ENCODE measurements at regions not wholly inside any gene's neighbourhood (a gene's known extent, or its start where the extent isn't known, plus 50 kb on each side); places are given as distances from the start of the nearest gene placed in this dataset.
"Not testable (repeated sequence)": the region's sequence is repeated elsewhere in the genome, so short reads cannot be mapped to it uniquely, and the experiment has no call there.

DNA sequence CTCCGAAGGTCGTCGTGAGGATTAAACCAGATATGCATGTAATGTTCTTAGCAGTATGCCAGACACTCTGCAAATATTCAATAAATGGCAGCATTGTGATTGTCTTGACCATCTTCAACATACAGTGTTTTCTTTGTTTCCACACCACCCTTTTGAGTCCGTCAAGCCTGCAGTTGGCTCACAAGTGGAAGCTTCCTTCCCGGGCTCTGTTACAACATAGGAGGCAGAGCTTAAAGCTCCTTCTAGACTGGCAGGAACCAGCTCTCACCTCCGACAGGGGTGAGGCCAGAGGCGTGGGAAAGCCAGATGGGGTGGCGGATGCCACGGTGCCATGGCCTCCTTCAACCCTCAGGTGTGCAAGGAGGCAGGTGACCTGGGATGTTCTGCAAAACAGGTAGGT lies 138.3 kb downstream of the FOXL1 start:
- no peak for DNase-seq (ENCODE audit: low read depth in 3 of 3)

DNA sequence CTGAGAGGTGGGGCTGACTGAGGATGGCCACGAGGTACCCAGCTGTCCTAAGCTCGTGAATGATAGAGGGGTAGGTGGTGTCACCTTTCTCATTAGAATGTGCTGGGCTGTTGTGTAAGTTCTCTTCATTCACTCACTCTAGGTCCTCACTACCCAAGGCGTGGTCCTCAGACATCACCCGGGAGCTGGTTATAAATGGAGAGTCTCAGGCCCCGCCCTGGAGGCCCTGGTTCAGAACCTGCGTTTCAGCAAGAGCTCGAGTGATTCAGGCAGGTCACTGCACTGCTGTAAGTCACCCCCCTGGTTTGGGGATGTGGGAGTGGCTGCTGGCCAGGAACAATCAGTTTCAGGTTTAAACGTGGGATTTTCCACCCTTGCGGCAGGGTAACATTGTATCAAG lies 139.8 kb downstream of the FOXL1 start:
- no peak for DNase-seq (ENCODE audit: low read depth in 3 of 3)

- DNase-seq (ENCODE audit: low read depth in 3 of 3), result no peak
Measured at GRCh38 chr16:86722970-86723369, 144.6 kb downstream of the FOXL1 start.

DNA sequence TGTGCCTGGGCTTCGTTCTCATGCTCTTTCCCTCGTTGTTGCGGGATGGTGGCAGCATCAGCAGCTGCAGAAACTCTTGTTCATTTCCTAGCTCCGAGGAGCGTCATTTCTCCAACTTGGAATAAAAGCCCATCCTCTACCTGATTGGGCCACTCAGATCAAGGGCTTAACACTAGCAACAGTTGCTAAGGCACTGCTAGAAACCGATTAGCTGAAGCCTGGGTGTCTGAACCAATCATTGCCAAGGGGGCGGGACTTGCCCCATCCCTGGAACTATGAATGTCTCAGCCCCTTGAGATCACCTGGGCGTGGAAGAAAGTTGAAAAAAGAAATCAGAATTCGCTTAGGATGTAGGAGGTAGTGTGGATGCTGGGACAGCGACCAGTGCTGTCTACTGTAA lies 145.3 kb downstream of the FOXL1 start:
- no peak for DNase-seq (ENCODE audit: low read depth in 3 of 3)

- no peak for DNase-seq (ENCODE audit: low read depth in 3 of 3)
Measured at GRCh38 chr16:86725401-86725800, 147.1 kb downstream of the FOXL1 start.

DNA sequence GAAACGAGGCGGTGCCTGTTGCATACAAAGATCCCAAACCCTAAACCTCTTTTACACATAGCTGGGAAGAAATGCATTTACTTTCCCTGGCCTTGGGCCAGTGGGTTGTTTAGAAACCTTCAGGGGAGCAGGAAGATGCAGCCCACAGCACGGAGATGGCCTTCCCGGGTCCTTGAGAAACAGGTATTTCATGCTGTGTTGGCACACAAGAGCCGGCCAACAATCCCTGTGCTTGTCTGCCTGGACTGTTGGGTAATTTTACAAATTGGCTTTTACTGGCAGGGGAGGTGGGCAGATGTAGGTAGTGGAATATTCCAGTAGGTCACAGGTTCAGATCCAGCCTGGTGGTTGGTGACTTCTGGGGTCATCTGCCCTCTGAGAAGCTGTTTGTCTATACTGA lies 148.0 kb downstream of the FOXL1 start:
- no peak for DNase-seq (ENCODE audit: low read depth in 3 of 3)

- DNase-seq (ENCODE audit: low read depth in 3 of 3), result no peak
Measured at GRCh38 chr16:86727131-86727530, 148.8 kb downstream of the FOXL1 start.

- DNase-seq (ENCODE audit: low read depth in 3 of 3), result no peak
Measured at GRCh38 chr16:86727632-86728031, 149.3 kb downstream of the FOXL1 start.

DNA sequence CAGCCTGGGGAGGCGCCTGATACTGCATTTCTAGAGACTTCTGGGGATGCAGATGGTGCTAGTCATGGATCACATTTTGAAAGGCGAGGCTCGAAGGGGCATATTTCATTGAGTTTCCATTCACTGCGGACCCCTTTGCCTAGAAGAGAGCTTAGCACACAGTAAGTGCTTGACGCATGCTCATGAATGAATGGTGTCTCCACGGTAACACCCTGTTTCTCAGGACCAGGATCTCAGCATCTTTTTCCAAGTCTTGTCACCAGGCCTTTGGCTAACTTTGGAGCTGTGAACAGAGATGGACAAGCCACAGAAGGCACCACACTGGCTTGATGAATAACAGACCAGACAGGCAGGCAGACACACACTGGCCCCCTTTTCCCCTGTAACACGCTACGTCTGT lies 151.3 kb downstream of the FOXL1 start:
- no peak for DNase-seq (ENCODE audit: low read depth in 3 of 3)

DNA sequence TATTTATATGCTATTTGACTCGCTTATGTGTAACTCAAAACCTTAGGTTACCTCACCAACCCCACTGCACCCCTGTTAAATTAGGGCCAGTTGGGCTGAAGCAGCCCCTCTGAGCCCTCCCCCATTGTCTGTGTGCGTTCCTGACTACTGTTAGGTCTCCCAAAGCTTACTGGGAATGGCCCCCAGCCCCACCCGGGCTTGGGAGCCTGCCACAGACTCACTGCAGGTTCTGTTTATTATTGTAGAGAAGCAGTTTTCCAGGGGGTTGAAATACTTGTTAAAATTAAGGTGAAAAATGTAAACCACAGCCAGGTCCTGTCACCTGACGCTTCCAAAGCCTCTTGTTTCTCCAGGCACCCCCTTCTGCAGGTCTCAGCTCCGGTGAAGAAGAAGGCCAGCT lies 151.7 kb downstream of the FOXL1 start:
- DNase-seq (ENCODE audit: low read depth in 3 of 3), result no peak

DNA sequence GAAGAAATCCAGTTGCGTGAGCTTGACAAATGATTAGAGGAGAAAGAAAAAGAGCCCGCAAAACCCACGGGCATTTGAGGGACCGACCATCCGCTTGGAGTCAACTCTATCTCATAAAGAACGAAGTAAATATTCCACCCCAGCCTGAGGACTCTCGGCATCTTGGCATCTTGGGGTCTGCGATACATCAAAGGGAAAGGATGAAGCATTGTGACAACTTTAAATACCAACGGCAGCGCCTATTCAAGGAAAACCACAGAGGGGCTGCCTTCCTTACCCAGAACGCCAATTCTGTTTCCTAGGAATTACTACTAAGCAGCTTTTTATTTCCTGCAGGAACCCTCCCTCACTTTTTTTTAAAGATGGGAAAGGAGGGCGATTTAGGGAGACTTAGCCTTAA lies 152.2 kb downstream of the FOXL1 start:
- DNase-seq (ENCODE audit: low read depth in 3 of 3), result no peak

- no peak for DNase-seq (ENCODE audit: low read depth in 3 of 3)
Measured at GRCh38 chr16:86732621-86733295, 154.4 kb downstream of the FOXL1 start.

GRCh38 chr16:86733546-86734254 lies 155.4 kb downstream of the FOXL1 start:
- DNase-seq (ENCODE audit: low read depth in 3 of 3), result no peak

DNA sequence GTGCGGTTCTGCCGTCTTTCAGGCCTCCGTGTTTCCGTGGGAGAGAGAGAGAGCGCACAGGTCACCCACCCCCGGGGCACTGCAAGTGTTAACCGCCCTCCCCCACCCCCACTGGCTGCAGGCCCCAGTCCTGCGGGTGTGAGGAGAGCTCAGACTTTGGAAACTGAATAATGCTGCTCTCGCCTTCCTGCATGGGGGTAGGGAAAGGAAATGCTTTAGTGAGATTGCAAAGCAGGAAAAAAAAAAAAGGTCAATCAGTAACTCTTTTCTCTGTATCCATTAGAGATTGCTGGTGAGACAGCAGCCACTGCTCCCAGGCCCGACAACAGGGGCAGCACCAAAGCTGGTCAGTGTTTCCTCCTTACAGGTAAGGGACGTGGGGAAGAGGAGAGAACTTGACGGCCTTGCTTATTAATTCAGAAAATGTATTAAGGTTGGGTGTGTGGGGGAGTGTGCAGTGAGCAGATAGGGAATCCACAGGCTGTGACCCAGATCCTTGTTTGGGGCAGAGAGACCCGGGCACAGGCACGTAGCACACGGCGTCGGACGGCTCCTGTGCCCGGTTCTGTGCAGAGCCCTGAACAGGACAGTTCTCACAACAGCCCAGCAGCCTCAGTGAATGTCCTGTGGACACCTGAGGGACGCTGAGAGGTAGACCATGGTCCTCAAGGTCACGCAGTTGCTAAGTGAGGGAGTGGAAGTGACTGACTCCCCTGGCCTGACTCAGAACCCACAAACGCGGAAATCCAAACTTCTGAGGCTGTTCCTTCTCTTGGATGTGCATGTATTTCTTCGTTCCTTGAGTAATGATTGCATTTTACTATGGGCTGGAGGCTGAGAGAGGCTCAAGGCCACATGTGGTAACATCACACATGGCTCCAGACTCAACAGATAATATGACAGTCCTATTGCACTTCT lies 156.5 kb downstream of the FOXL1 start:
- DNase-seq (ENCODE audit: low read depth in 3 of 3), result no peak

DNA sequence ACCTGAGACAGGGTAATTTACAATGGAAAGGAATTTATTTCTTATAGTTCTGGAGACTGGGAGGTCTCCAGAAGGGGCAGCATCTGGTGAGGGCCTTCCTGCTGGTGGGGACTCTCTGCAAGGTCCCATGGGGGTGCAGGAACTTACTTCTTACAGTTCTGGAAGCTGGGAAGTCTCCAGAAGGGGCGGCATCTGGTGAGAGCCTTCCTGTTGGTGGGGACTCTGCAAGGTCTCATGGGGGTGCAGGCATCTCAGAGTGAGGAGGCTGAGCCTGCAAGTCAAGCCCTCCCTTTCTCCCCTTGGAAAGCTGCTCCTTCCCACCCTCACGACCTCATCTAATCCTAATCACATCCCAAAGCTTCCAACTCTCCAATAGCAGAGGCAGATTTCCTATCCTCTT lies 157.4 kb downstream of the FOXL1 start:
- no peak for DNase-seq (ENCODE audit: low read depth in 3 of 3)

DNA sequence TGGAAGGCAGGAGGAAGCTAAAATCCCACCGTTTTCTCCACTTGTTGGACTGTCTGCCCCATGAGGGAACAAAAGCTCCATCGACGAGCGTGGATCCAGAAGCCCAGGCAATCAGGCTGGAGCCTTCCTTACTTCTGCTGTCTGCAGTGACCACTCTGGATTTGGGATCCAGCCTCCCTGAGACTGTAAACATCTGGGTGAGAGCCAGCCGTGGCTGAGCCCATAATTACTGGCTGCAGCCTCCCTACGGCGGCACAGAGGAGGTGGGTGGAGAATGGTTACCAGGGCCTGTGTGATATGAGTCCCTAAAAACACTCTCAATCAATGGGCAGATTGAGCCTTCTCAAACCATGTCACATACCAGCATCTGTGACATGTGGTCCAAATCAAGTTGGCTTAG lies 158.2 kb downstream of the FOXL1 start:
- DNase-seq (ENCODE audit: low read depth in 3 of 3), result no peak

GRCh38 chr16:86737083-86737482 lies 158.7 kb downstream of the FOXL1 start:
- DNase-seq (ENCODE audit: low read depth in 3 of 3), result no peak

DNA sequence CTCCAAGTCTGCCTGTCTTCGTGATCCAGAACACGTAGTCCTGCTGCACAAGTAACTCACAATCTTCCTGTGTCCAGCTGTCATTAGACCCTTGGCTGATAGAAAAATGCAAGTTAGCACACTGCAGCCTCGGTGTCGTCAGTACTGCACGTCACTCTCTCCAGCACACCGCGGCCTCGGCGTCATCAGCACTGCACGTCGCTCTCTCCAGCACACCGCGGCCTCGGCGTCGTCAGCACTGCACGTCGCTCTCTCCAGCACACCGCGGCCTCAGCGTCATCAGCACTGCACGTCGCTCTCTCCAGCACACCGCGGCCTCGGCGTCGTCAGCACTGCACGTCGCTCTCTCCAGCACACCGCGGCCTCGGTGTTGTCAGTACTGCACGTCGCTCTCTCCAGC lies 160.0 kb downstream of the FOXL1 start:
- not testable (repeated sequence) for DNase-seq (ENCODE audit: low read depth in 3 of 3)

GRCh38 chr16:86739178-86739577 lies 160.8 kb downstream of the FOXL1 start:
- no peak for DNase-seq (ENCODE audit: low read depth in 3 of 3)

GRCh38 chr16:86739808-86740207 lies 161.5 kb downstream of the FOXL1 start:
- no peak for DNase-seq (ENCODE audit: low read depth in 3 of 3)

- no peak for DNase-seq (ENCODE audit: low read depth in 3 of 3)
Measured at GRCh38 chr16:86740298-86740697, 161.9 kb downstream of the FOXL1 start.

DNA sequence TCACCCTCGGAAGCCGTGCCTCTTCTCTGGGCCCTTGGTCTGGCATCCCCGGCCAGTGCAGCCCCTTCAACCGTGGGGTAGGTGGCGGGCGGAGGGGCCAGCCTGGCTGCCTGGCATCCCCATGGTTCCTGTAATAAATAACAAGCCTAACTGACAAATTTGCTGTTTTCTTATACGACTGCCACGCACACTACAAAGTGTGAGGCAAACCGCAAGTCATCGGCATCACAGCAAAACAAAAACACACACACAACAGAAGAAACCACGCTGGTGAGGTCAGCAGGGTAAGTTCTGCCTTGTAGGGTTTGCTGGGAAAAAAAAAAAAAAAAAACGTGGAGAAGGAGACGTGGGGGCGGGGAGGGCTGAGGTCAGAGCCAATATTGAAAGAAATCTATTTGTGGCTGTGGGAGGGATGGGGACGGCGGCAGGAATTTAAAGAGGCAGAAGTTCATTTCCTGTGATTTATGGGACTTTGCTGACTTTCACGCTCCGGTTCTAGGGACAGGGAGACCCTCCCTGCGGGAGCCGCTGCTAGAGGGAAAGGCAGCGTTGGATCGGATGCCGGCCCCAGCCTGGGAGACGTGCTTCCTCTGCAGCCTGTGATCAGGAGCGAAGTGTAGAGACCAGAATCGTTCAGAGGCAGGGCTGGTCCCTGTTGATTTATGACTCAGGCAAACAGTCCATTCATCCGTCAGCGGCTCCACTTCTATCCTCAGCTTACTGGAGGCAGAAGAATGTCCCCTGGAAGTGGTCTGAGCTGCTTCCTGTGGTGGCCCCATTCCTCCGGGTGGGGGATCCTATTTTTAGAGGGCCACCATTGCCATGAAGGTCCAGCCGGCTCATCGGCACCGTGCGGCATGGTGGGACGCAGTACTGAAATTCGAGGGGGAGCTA lies 162.8 kb downstream of the FOXL1 start:
- DNase-seq (ENCODE audit: low read depth in 3 of 3), result no peak

Measured in stimulated activated CD4-positive, alpha-beta T cell treated with anti-CD3 and anti-CD28 coated beads, TNF-alpha, amount 100 ng/mL, for 4 hours (primary cell).